GM12892 (cell line): ENCODE measurements at regions not wholly inside any gene's neighbourhood (a gene's known extent, or its start where the extent isn't known, plus 50 kb on each side); places are given as distances from the start of the nearest gene placed in this dataset.

ENCODE experiments used
- POLR2A ChIP-seq: IDR thresholded peaks from 2 replicates; pipeline ENCODE4 v1.6.1; 2011; ENCODE audit warnings: low read depth, low read length, control low read depth
- POLR2AphosphoS5 ChIP-seq: IDR thresholded peaks from 2 replicates; pipeline ENCODE4 v1.6.1; 2011; ENCODE audit warnings: low read depth, low read length, control low read depth
- TAF1 ChIP-seq: IDR thresholded peaks from 2 replicates; pipeline ENCODE4 v1.6.1; 2011; ENCODE audit warnings: low read depth, mild to moderate bottlenecking, control low read depth, low read length, borderline replicate concordance

DNA sequence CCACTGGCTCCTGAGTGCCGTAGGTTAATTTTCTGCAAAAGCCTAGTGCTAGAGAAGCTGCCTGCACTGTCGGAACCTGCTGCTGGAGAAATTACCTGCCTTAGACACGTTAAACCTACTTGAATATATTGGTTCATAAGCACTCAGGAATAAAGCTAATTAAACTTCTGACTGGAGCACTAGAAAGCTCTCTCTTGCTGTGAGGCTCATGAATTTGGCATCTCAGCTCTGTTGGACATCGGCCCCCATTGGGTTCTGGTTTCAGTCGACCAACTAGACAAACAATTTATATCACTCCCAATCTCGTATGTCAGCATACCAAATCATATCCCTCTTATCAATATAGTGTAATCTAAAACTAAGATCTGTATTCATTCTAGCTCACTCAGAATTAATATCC lies 52.4 kb upstream of the SEMA3C start:
- TF ChIP-seq POLR2A = no peak
- no peak for TF ChIP-seq TAF1
- TF ChIP-seq POLR2AphosphoS5 = no peak
